ENCODE measurements at regions not wholly inside any gene's neighbourhood (a gene's known extent, or its start where the extent isn't known, plus 50 kb on each side); places are given as distances from the start of the nearest gene placed in this dataset.

GRCh38 chr9:28583832-28584231 is 1010.6 kb upstream of the C9orf72 start:
- Histone ChIP-seq H3K36me3 (no peaks in the 10 kb centered on the region), H3K27ac (no peak overlapping the region), H3K4me3 (replicated peaks in 1 of 3) (no peak overlapping the region), H3K9me3 (no peaks in the 10 kb centered on the region), H3K27me3 (no peaks in the 10 kb centered on the region), H3K4me1 (no peaks in the 10 kb centered on the region)
- no peak for DNase-seq
- TF ChIP-seq CTCF (IDR thresholded peaks at IDR 0.05) (no peak), POLR2A (IDR thresholded peaks at IDR 0.05) (no peak)
- intact Hi-C loops (cut with DNase I): no loop called here
- 95 to 97% methylated on average over 1 of the region's 1 CpG for WGBS, 2 donors

- H3K27me3 ChIP-seq: no peaks in the 10 kb centered on the region
- intact Hi-C loops (cut with DNase I): no loop called here
- no peaks in the 10 kb centered on the region for H3K4me1 ChIP-seq
- no peak overlapping the region for H3K4me3 ChIP-seq (replicated peaks in 1 of 3)
- TF ChIP-seq POLR2A (IDR thresholded peaks at IDR 0.05) (no peak), CTCF (IDR thresholded peaks at IDR 0.05) (no peak)
- no peaks in the 10 kb centered on the region for H3K36me3 ChIP-seq
- H3K9me3 ChIP-seq: no peaks in the 10 kb centered on the region
- no peak for DNase-seq
- WGBS, 2 donors: 46 to 68% methylated on average over 2 of the region's 2 CpGs
- H3K27ac ChIP-seq: no peak overlapping the region
These were observed 1011.3 kb upstream of the C9orf72 start for GRCh38 chr9:28584542-28584941.

- no peaks in the 10 kb centered on the region for H3K9me3 ChIP-seq
- no peak overlapping the region for H3K4me3 ChIP-seq (replicated peaks in 1 of 3)
- H3K27ac ChIP-seq: no peak overlapping the region
- H3K27me3 ChIP-seq: no peaks in the 10 kb centered on the region
- H3K36me3 ChIP-seq: no peaks in the 10 kb centered on the region
- no peaks in the 10 kb centered on the region for H3K4me1 ChIP-seq
- TF ChIP-seq CTCF (IDR thresholded peaks at IDR 0.05): no peak
- TF ChIP-seq POLR2A (IDR thresholded peaks at IDR 0.05): no peak
- DNase-seq: no peak
- WGBS, 2 donors: 80 to 100% methylated on average over 1 of the region's 1 CpG
- intact Hi-C loops (cut with DNase I): no loop called here
These were observed 1013.8 kb upstream of the C9orf72 start for GRCh38 chr9:28587052-28587451.

GRCh38 chr9:28598408-28598807 is 1025.1 kb upstream of the C9orf72 start:
- no peak for DNase-seq
- Histone ChIP-seq H3K27ac (no peak overlapping the region), H3K4me1 (no peaks in the 10 kb centered on the region), H3K27me3 (no peaks in the 10 kb centered on the region), H3K9me3 (no peaks in the 10 kb centered on the region), H3K36me3 (no peaks in the 10 kb centered on the region), H3K4me3 (replicated peaks in 1 of 3) (no peak overlapping the region)
- TF ChIP-seq POLR2A (IDR thresholded peaks at IDR 0.05) (no peak), CTCF (IDR thresholded peaks at IDR 0.05) (no peak)
- 72 to 83% methylated on average over 3 of the region's 3 CpGs for WGBS, 2 donors
- intact Hi-C loops (cut with DNase I): no loop called here

- intact Hi-C loops (cut with DNase I): no loop called here
- 82 to 91% methylated on average over 1 of the region's 1 CpG for WGBS, 2 donors
- Histone ChIP-seq H3K27ac (no peak overlapping the region), H3K4me1 (no peaks in the 10 kb centered on the region), H3K9me3 (no peaks in the 10 kb centered on the region), H3K4me3 (replicated peaks in 1 of 3) (no peak overlapping the region), H3K27me3 (no peaks in the 10 kb centered on the region), H3K36me3 (no peaks in the 10 kb centered on the region)
- TF ChIP-seq POLR2A (IDR thresholded peaks at IDR 0.05): no peak
- no peak for TF ChIP-seq CTCF (IDR thresholded peaks at IDR 0.05)
- DNase-seq: no peak
These were observed 1026.9 kb upstream of the C9orf72 start for GRCh38 chr9:28600226-28600625.

Measured in thyroid gland (tissue), 4 donors.